H9 (cell line): ENCODE measurements at regions not wholly inside any gene's neighbourhood (a gene's known extent, or its start where the extent isn't known, plus 50 kb on each side); places are given as distances from the start of the nearest gene placed in this dataset.

ENCODE experiments used
- DNase-seq: peaks from one replicate; pipeline ENCODE4 v3.0.0-alpha.2; 2017
- H2AFZ ChIP-seq: one replicate; pipeline ENCODE4 v1.6.1; 2013; ENCODE audit warnings: mild to moderate bottlenecking, low read length, control low read depth, moderate library complexity
- H2AK5ac ChIP-seq: 2 replicates; pipeline ENCODE4 v1.6.1; 2013; ENCODE audit warnings: low read length, control low read depth, mixed read lengths; ENCODE audit not compliant: insufficient read length
- H2BK120ac ChIP-seq: one replicate; pipeline ENCODE4 v1.6.1; 2013; ENCODE audit warnings: low read depth, mild to moderate bottlenecking, low read length, control low read depth, inconsistent platforms; ENCODE audit not compliant: poor library complexity, severe bottlenecking
- H2BK12ac ChIP-seq: 2 replicates; pipeline ENCODE4 v1.6.1; 2013; ENCODE audit warnings: low read length, control low read depth, mixed read lengths, low read depth; ENCODE audit not compliant: insufficient read length
- H2BK15ac ChIP-seq: 2 replicates; pipeline ENCODE4 v1.6.1; 2013; ENCODE audit warnings: low read depth, low read length, control low read depth
- H2BK20ac ChIP-seq: one replicate; pipeline ENCODE4 v1.6.1; 2013; ENCODE audit warnings: low read depth, mild to moderate bottlenecking, low read length, control low read depth, inconsistent platforms; ENCODE audit not compliant: poor library complexity, severe bottlenecking
- H2BK5ac ChIP-seq: 2 replicates; pipeline ENCODE4 v1.6.1; 2013; ENCODE audit warnings: low read length, control low read depth, mixed read lengths; ENCODE audit not compliant: insufficient read length
- H3K14ac ChIP-seq: 2 replicates; pipeline ENCODE4 v1.6.1; 2013; ENCODE audit warnings: low read length, control low read depth; ENCODE audit not compliant: insufficient read depth
- H3K18ac ChIP-seq: 2 replicates; pipeline ENCODE4 v1.6.1; 2013; ENCODE audit warnings: low read depth, mild to moderate bottlenecking, mixed read lengths, low read length, control low read depth; ENCODE audit not compliant: insufficient read length
- H3K23ac ChIP-seq: 2 replicates; pipeline ENCODE4 v1.6.1; 2013; ENCODE audit warnings: low read length, control low read depth, mixed read lengths, low read depth; ENCODE audit not compliant: insufficient read length
- H3K23me2 ChIP-seq: 2 replicates; pipeline ENCODE4 v1.6.1; 2013; ENCODE audit warnings: low read depth, mild to moderate bottlenecking, mixed read lengths, low read length, control low read depth; ENCODE audit not compliant: insufficient read length, poor library complexity, severe bottlenecking
- H3K27ac ChIP-seq: 2 replicates; pipeline ENCODE4 v1.5.1; 2013; ENCODE audit warnings: low read length, control low read depth, mixed read lengths, low read depth; ENCODE audit not compliant: insufficient read length
- H3K27me3 ChIP-seq: 2 replicates; pipeline ENCODE4 v1.6.1; 2013; ENCODE audit warnings: low read length, control low read depth, inconsistent platforms; ENCODE audit not compliant: insufficient read depth
- H3K4ac ChIP-seq: 2 replicates; pipeline ENCODE4 v1.6.1; 2013; ENCODE audit warnings: low read depth, mild to moderate bottlenecking, control low read depth, inconsistent platforms, low read length, moderate library complexity
- H3K4me1 ChIP-seq: 2 replicates; pipeline ENCODE4 v1.6.1; 2013; ENCODE audit warnings: low read length, control low read depth, inconsistent platforms; ENCODE audit not compliant: insufficient read depth
- H3K4me2 ChIP-seq: 2 replicates; pipeline ENCODE4 v1.6.1; 2013; ENCODE audit warnings: low read length, control low read depth, mixed read lengths; ENCODE audit not compliant: insufficient read length, insufficient read depth
- H3K56ac ChIP-seq: 2 replicates; pipeline ENCODE4 v1.6.1; 2013; ENCODE audit warnings: low read depth, mild to moderate bottlenecking, mixed read lengths, low read length, control low read depth; ENCODE audit not compliant: insufficient read length
- H3K79me1 ChIP-seq: 2 replicates; pipeline ENCODE4 v1.6.1; 2013; ENCODE audit warnings: low read depth, mild to moderate bottlenecking, moderate library complexity, low read length, control low read depth, inconsistent platforms; ENCODE audit not compliant: insufficient read depth, poor library complexity, severe bottlenecking
- H3K79me2 ChIP-seq: 2 replicates; pipeline ENCODE4 v1.6.1; 2013; ENCODE audit warnings: low read length, control low read depth, inconsistent platforms; ENCODE audit not compliant: insufficient read depth
- H3K9ac ChIP-seq: 2 replicates; pipeline ENCODE4 v1.6.1; 2013; ENCODE audit warnings: low read length, control low read depth, mixed read lengths; ENCODE audit not compliant: insufficient read length; ENCODE audit errors: extremely low read depth
- H3K9me3 ChIP-seq: one replicate; pipeline ENCODE4 v1.6.1; 2013; ENCODE audit warnings: low read depth, low read length, inconsistent platforms; ENCODE audit not compliant: control insufficient read depth
- H3T11ph ChIP-seq: one replicate; pipeline ENCODE4 v1.6.1; 2013; ENCODE audit warnings: mild to moderate bottlenecking, low read length, control low read depth, inconsistent platforms
- H4K20me1 ChIP-seq: one replicate; pipeline ENCODE4 v1.6.1; 2013; ENCODE audit not compliant: control insufficient read depth, insufficient read length, insufficient read depth
- H4K5ac ChIP-seq: 2 replicates; pipeline ENCODE4 v1.6.1; 2013; ENCODE audit warnings: low read depth, mild to moderate bottlenecking, mixed read lengths, low read length, control low read depth; ENCODE audit not compliant: insufficient read length
- H4K8ac ChIP-seq: replicated peaks from 2 replicates; pipeline ENCODE4 v1.6.1; 2013; ENCODE audit warnings: low read length, control low read depth, mixed read lengths, low read depth; ENCODE audit not compliant: insufficient read length
- H4K91ac ChIP-seq: 2 replicates; pipeline ENCODE4 v1.6.1; 2013; ENCODE audit warnings: low read depth, mild to moderate bottlenecking, moderate library complexity, mixed read lengths, low read length, control low read depth; ENCODE audit not compliant: insufficient read length
- H3K27ac Mint-ChIP-seq, 3 experiments: 2 replicates in 2 of 3; 3 replicates in 1 of 3; pipeline ENCODE4 v1.8.0; 2020 to 2021; ENCODE audit warnings: mixed read lengths in 3 of 3, mild to moderate bottlenecking in 1 of 3, moderate library complexity in 1 of 3
- H3K27me3 Mint-ChIP-seq: 2 replicates; pipeline ENCODE4 v1.8.0; 2021; ENCODE audit warnings: low read depth, mild to moderate bottlenecking, moderate library complexity, mixed read lengths
- H3K36me3 Mint-ChIP-seq, 3 experiments: 2 replicates in 2 of 3; 3 replicates in 1 of 3; pipeline ENCODE4 v1.8.0; 2020 to 2021; ENCODE audit warnings: low read depth in 3 of 3, mixed read lengths in 3 of 3; ENCODE audit not compliant: insufficient read depth in 1 of 3
- H3K4me1 Mint-ChIP-seq, 2 experiments: 2 replicates each; pipeline ENCODE4 v1.8.0; 2020; ENCODE audit warnings: mixed read lengths in 2 of 2
- H3K4me3 Mint-ChIP-seq, 2 experiments: 2 replicates in 1 of 2; 3 replicates in 1 of 2; pipeline ENCODE4 v1.8.0; 2020 to 2021; ENCODE audit warnings: mild to moderate bottlenecking in 2 of 2, mixed read lengths in 2 of 2, moderate library complexity in 1 of 2
- H3K9me3 Mint-ChIP-seq, 2 experiments: 2 replicates in 1 of 2; 3 replicates in 1 of 2; pipeline ENCODE4 v1.8.0; 2020; ENCODE audit warnings: mild to moderate bottlenecking in 2 of 2, mixed read lengths in 2 of 2, moderate library complexity in 1 of 2
- whole genome bisulfite sequencing: extraction: QIAGEN DNeasy Blood & Tissue Kit; methylation state at CpG from one replicate; pipeline ENCODE4 v1.1.7; 2013; ENCODE audit warnings: missing lambda C conversion rate, low lambda C conversion rate, mixed read lengths; ENCODE audit not compliant: insufficient read length; ENCODE audit errors: extremely low coverage; 5-methylcytosine and 5-hydroxymethylcytosine counted together
- TF ChIP-seq, protein P1 (sequence below): fragments of 200-600 bp; sonication (generic); conservative IDR thresholded peaks from 3 replicates; pipeline ENCODE4 v1.8.0; 2021; ENCODE audit warnings: antibody characterized with exemption, mild to moderate bottlenecking

DNA sequence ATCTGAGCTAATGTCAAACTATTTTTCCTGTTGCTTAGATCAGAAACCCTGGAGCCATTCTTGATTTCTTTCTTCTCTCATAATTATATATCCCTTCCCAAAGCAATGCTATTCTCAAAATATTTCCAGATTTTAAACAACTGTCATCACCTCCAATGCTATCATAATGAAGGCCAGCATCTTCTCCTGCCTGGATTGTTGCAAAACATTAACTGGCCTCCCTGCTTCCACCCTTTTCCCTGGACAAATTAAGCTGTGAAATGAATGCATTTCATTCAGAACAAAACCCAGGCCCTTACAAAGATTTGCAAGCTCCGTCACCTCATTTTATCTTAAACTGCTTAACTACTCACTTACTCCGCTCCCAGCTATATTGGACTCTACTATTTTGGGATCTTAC, 535.3 kb upstream of the HS3ST5 start:
- Histone ChIP-seq H3K9me3 (no peaks in the 10 kb centered on the region), H3K18ac (no peak overlapping the region), H3K56ac (no peak overlapping the region), H4K20me1 (no peaks in the 10 kb centered on the region), H3K4me1 (no peaks in the 10 kb centered on the region), H3K23me2 (no peaks in the 10 kb centered on the region), H3K27ac (no peak overlapping the region), H4K5ac (no peak overlapping the region), H3K79me2 (no peaks in the 10 kb centered on the region), H3T11ph (no peak overlapping the region), H4K91ac (no peak overlapping the region), H3K27me3 (no peaks in the 10 kb centered on the region), H3K9ac (no peak overlapping the region), H3K4me2 (no peak overlapping the region), H3K23ac (no peak overlapping the region), H2AK5ac (no peak overlapping the region), H2BK12ac (no peak overlapping the region), H3K14ac (no peak overlapping the region), H3K79me1 (no peaks in the 10 kb centered on the region), H2AFZ (no peak overlapping the region), H2BK120ac (no peak overlapping the region), H2BK20ac (no peak overlapping the region), H2BK5ac (no peak overlapping the region), H2BK15ac (no peak overlapping the region), H3K4ac (no peak overlapping the region), H4K8ac (no peak overlapping the region)
- no CpG with 5 or more reads among the region's 2 CpGs for WGBS
- TF ChIP-seq, protein P1, sequence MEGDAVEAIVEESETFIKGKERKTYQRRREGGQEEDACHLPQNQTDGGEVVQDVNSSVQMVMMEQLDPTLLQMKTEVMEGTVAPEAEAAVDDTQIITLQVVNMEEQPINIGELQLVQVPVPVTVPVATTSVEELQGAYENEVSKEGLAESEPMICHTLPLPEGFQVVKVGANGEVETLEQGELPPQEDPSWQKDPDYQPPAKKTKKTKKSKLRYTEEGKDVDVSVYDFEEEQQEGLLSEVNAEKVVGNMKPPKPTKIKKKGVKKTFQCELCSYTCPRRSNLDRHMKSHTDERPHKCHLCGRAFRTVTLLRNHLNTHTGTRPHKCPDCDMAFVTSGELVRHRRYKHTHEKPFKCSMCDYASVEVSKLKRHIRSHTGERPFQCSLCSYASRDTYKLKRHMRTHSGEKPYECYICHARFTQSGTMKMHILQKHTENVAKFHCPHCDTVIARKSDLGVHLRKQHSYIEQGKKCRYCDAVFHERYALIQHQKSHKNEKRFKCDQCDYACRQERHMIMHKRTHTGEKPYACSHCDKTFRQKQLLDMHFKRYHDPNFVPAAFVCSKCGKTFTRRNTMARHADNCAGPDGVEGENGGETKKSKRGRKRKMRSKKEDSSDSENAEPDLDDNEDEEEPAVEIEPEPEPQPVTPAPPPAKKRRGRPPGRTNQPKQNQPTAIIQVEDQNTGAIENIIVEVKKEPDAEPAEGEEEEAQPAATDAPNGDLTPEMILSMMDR: no peak
- no peaks in the 10 kb centered on the region for H3K27me3 Mint-ChIP-seq
- H3K9me3 Mint-ChIP-seq: no peaks in the 10 kb centered on the region
- H3K36me3 Mint-ChIP-seq: no peaks in the 10 kb centered on the region
- H3K27ac Mint-ChIP-seq: no peak overlapping the region
- H3K4me1 Mint-ChIP-seq: no peaks in the 10 kb centered on the region
- no peak overlapping the region for H3K4me3 Mint-ChIP-seq
- DNase-seq: no peak
